ENCODE measurements at regions not wholly inside any gene's neighbourhood (a gene's known extent, or its start where the extent isn't known, plus 50 kb on each side); places are given as distances from the start of the nearest gene placed in this dataset.

- Histone ChIP-seq H3K4me1 (ENCODE audit: control insufficient read depth, insufficient read depth, low read length) (no peaks in the 10 kb centered on the region), H3K36me3 (ENCODE audit: control insufficient read depth, insufficient read depth, low read length) (no peaks in the 10 kb centered on the region), H3K9me3 (ENCODE audit: control insufficient read depth, insufficient read depth, low read length) (no peaks in the 10 kb centered on the region), H2AK9ac (replicated peaks; ENCODE audit: low read depth, low read length, poor library complexity) (no peak overlapping the region), H4K91ac (ENCODE audit: insufficient read depth, low read depth, low read length) (peak overlapping the region; percentile 51), H2AFZ (replicated peaks; ENCODE audit: low read length, poor library complexity) (no peak overlapping the region), H3K4ac (ENCODE audit: low read depth, low read length) (peak overlapping the region; percentile 46; the same call in 1 of the 2 replicates), H3K9ac (ENCODE audit: low read depth, low read length) (no peak overlapping the region), H2BK20ac (ENCODE audit: low read depth, low read length) (peak overlapping the region; percentile 75), H3K27me3 (ENCODE audit: control insufficient read depth, insufficient read depth, low read length) (peaks cover 3% of the 10 kb centered on the region; the same call in 1 of the 2 replicates), H3K4me3 (ENCODE audit: insufficient read depth, low read depth, low read length) (no peak overlapping the region), H2BK5ac (ENCODE audit: low read depth, low read length, poor library complexity, severe bottlenecking) (peak overlapping the region; percentile 39), H3K18ac (ENCODE audit: low read depth, low read length) (peak overlapping the region; percentile 89; the same call in 1 of the 2 replicates), H3K4me2 (ENCODE audit: low read depth, low read length) (no peak overlapping the region), H3K9me1 (ENCODE audit: insufficient read depth, low read length) (no peaks in the 10 kb centered on the region), H3K27ac (ENCODE audit: insufficient read depth, low read length) (no peak overlapping the region), H2BK15ac (ENCODE audit: low read depth, low read length) (peak overlapping the region; percentile 58; the same call in 1 of the 3 replicates), H2AK5ac (ENCODE audit: low read depth, low read length) (no peak overlapping the region), H3K14ac (replicated peaks; ENCODE audit: low read depth, low read length) (no peak overlapping the region), H3K79me1 (ENCODE audit: low read depth in 1 of 2, low read length in 2 of 2) (no peaks in the 10 kb centered on the region), H4K20me1 (ENCODE audit: insufficient read depth, low read length) (no peaks in the 10 kb centered on the region), H3K56ac (ENCODE audit: extremely low read depth, insufficient read depth, low read length) (no peak overlapping the region), H4K8ac (ENCODE audit: low read depth in 2 of 2, low read length in 2 of 2) (no peak overlapping the region), H4K5ac (ENCODE audit: low read depth, low read length) (no peak overlapping the region), H2BK120ac (ENCODE audit: low read depth, low read length) (peak overlapping the region; percentile 51; the same call in 1 of the 2 replicates), H3K23ac (ENCODE audit: low read depth, low read length) (no peak overlapping the region)
- no TSS peak for BruUV-seq (replicated peaks)
- DNase-seq (peak; percentile 18), ATAC-seq (ENCODE audit: low read depth) (peak; percentile 83)
- in situ Hi-C loops (cut with MboI; ENCODE audit: low sequenced_read_pairs) = no loop called here
- ChIA-PET POLR2A (ENCODE audit: unreplicated experiment) (no interaction called here), CTCF (interaction anchor here (1.0 kb wide), 1 partner anchor 34 kb away, joined by 3 read pairs; no protein-coding TSS in a partner anchor)
- no peak for TF ChIP-seq FOS (IDR thresholded peaks at IDR 0.05; ENCODE audit: low read depth, low read length)
- dilution Hi-C loops (cut with HindIII; ENCODE audit: low sequenced_read_pairs, unreplicated experiment) = no loop called here
- intact Hi-C loops (cut with micrococcal nuclease) = no loop called here
- WGBS, 2 experiments (ENCODE audit: extremely low coverage in 2 of 2, insufficient read length in 1 of 2) = no CpG with 5 or more reads among the region's 1 CpG
These were observed 143.6 kb upstream of the ZNF521 start for GRCh38 chr18:25495606-25496005.

Data from IMR-90 (cell line).